SW480 (cell line): ENCODE measurements at regions not wholly inside any gene's neighbourhood (a gene's known extent, or its start where the extent isn't known, plus 50 kb on each side); places are given as distances from the start of the nearest gene placed in this dataset.
"Not testable (repeated sequence)": the region's sequence is repeated elsewhere in the genome, so short reads cannot be mapped to it uniquely, and the experiment has no call there.

Source experiments
- DNase-seq: peaks from one replicate; pipeline ENCODE4 v3.0.0-alpha.2; 2016; ENCODE audit warnings: low spot score

DNA sequence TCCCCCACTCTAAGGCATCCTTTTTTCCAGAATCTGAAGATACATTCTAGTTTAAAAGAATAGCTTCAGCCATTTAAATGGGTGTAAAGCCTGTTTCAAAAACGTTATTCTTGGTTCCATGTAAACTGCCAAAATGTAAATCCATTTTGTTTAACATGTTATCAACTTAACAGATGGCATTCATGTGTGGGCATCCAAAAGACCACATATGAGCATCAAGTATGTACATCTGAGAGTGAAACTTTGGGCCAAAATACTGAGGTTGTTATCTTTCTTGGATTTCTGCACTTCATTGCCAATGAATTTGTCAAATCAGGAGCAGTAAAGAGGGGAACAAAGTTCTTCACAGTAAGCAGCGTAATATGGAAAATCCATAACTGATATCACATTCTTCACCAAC lies 395.4 kb downstream of the ZNF804A start:
- DNase-seq: no peak

DNA sequence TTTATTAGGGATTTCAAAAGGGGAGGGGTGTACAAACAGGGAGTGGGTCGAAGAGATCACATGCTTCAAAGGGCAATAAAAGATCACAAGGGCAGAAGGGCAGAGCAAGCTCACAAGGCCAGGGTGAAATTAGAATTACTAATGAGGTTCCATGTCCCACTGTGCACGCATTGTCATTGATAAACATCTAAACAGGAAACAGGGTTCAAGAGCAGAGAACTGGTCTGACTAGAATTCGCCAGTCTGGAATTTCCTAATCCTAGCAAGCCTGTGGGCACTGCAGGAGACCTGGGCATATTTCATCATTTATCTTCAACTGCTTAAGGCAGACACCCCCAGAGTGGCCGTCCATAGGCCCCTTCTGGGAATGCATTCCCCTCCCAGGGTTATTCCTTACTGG lies 408.2 kb downstream of the ZNF804A start:
- DNase-seq: no peak

DNA sequence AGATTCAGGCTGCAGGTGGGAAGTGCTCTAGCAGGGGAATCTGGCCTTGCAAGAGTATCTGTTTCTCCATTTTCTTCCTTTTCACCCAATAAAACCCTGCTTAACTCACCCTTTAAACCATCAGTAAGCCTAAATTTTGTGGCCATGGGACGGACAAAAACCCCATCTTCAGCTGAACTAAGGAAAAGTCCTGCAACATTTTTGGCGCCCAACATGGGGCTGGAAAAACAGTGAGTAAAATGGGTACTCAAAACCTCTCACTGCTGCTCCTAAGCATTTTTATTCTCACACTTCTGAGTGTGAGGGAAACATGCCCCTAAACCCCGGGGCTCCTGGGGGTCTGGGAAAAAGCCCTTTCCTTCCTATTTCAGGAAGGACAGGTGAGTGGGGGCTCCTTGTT lies 414.3 kb downstream of the ZNF804A start:
- DNase-seq: no peak

DNA sequence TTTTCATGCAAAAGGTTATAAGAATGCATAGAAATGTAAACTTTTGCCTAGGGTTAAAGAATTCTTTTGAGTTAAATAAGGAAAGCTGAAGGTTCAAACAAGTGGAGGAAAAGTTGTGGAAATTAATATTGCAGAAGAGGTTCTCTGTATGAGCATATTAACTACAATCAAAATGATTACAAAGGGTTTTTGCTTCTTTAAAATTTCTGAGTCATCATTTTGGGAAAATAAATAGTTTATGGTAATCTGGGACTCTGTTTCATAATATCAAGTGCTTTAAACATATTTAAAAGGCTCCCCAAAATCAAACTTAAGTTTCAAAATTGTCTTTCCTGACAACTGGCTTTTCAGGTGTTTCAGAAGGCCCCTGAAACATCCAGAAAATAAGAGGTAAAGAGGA lies 415.7 kb downstream of the ZNF804A start:
- no peak for DNase-seq

DNA sequence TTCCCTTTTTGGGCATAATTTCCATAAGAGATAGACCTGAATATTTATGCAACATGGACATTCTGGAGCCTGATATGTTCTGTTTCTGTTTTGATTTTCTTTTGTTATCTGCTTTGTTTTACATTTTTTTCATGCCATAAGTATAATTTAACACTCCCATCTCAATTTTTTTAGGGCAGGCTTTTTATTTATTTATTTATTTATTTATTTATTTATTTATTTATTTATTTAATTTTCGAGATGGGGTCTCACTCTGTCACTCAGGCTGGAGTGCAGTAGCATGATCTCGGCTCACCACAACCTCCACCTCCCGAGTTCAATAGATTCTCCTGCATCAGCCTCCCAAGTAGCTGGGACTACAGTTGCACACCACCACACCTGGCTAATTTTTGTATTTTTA lies 427.6 kb downstream of the ZNF804A start:
- DNase-seq: not testable (repeated sequence)

DNA sequence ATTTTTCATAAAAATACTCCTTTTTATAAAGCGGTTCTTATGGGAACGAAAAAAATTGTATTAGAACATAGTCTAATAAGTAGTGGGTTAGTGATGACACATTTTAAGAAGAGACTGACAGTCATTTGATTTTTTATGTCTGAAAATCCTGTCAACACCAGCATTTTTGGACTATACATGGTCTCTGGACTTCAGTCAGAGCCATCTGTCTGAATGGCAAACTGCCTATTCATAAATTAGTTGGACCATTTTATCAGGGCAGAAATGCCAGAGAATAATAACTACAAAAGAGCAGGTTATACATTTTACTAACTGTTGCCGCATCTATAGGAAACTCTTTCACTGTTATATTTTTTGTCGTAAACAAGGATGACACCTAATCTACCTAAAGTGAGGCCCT lies 437.6 kb downstream of the ZNF804A start:
- DNase-seq: no peak

DNA sequence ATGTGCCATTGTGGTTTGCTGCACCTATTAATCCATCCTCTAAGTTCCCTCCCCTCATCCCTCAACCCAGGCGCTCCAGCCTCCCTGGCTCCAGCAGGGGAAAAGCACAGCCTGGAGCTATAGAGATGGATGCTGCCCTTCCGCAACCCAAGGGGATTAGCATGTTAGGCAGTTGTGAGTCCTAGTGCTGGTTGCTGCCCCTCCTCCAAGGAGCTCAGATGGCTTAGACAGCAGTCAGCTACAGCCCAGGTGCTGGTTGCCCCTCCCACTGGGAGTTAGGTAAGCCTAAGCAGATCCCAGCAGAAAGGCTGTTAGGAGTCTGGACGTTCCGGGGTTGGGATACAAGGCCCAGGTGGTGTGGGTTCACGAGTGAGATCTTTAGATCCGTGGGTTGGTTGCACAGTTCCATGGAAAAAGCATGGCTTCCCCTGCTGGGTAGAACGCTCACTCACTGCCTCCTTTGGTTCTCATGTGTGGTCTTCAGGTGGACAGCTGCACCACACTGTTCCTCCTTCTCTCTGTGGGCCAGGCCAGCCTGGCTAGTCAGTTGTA lies 446.1 kb downstream of the ZNF804A start:
- DNase-seq: no peak

DNA sequence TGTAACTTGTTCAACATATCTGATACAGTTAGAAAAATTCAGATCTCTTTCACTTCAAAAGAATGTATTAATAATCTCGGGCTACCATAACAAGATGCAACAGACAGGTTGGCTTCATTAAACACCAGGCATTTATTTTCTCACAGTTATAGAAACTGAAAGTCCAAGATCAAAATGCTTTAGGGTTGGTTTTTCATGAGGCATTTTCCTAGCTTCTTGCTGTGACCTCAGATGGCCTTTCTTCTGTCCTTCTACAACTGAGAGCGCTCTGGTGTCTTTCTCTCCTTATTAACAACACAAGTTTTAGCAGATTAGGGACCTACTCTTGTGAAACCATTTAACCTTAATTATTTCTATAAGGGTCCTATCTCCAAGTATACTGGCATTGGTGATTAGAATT lies 452.5 kb downstream of the ZNF804A start:
- DNase-seq: no peak

DNA sequence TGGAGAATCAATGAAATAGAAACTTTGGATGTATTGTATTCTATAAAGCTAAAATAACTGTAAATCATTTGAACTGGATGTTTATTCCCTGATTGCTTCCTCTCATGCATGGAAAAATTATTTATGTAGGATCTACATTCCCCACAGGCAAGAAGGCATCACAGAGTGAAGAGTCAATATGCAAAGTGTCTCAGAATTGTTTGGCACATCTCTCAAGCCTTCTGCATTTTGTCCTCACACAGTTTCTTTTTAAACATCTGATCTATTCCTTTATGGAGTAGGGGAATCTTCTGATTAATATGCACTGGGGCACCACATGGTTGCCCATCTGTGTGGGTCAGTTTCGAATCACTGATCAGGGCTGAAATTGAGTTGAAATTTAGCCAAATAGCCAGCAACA lies 465.4 kb downstream of the ZNF804A start:
- DNase-seq: no peak

DNA sequence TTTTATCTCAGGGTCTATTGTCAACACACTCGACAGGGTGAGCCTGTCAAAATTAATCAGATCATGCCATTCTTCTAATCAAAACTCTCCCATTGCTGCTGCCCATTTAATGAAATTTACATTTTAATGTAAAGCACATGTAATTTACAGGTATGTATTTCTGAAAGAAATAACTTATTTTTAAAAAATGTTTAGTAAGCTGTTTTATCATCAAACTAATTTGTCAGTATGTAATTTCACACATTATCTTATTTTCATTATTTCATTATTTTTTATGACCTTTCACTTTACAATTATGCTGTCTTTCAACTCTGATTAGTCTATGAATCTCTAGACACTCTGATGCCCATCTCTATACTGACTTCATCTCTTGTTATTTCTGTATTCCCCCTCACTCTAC lies 467.8 kb downstream of the ZNF804A start:
- DNase-seq: no peak

DNA sequence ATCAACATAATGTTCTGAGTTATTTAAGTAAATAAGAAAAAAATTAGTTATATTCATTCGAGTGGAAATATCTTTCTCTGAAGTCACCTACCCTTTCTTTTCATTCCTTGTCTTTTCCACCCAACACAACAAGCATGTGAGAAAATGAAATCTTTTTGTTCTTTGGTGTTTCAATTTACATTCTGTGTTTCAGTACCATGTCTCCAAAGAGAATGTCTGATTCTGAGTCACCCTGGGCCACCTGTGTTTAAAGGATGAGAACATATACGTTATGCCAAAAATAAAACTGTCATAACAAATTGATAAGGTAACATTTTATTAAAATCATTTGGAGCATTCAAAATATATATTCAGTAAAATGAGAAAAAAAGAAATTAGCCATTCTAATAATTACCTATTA lies 470.8 kb downstream of the ZNF804A start:
- DNase-seq: no peak

DNA sequence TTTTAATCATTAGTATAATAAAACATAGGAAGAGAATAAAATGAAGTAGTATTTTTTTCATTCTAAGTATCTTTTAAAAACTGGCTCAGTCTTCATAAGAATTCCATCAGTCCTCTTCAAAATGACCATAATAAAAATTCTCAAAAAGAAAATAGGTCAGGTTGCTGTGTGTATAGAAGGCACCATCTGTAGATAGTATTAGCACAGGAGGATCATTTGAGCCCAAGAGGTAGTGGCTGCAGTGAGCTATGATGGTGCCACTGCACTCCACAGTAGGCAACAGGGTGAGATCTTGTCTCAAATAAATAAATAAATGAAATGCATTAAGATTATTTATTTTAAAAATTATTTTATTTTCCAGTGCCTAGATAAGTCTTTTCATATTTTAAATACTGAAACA lies 475.8 kb downstream of the ZNF804A start:
- no peak for DNase-seq

DNA sequence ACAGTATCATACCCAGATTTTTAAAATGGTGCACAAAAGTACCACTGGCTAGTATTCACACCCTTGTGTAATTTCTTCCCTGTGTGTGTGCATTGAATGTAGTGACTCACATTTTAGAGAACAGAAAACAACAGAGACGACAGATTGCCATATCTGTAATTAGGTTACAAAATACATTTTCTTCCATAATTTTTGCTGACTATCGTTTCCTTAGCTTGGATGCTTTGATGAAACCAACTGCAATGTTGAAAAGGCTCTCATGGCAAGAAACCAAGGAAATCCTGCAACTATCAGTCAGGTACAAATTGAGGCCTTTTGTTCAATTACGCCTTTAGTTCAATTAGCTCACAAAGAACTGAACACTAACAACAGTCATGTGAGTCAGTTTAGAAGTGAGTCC lies 484.4 kb downstream of the ZNF804A start:
- no peak for DNase-seq

DNA sequence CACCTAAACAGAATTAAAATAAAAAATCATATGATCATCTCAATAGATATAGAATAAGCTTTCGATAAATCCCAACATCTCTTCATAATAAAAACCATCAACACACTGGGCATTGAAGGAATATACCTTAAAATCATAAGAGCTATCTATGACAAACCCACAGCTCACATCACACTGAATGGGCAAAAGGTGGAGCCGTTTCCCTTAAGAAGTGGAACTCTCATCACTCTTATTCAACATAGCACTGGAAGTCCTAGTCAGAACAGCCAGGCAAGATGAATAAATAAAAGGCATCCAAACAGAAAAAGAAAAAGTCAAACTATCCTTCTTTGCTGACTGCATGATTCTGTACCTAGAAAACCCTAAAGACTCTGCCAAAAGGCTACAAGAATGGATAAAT lies 510.3 kb downstream of the ZNF804A start:
- no peak for DNase-seq

DNA sequence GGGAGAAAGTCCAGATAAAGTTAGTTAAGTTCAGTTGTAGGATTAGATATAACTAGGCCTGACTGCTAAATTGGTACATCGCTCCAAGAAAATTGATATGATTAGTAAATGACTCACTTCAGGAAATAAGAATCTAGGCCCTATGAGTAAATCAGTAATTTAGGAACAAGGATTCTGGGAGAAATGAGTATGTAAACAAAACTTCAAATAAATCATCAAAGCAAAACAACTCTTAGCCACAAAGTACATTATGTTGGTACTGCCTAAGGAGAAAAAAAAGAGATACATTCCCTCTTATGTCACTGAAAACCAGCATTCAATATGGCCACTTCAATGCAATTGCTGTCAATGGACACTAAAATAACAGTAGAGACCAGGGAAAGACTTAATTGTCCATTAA lies 529.1 kb downstream of the ZNF804A start:
- no peak for DNase-seq

DNA sequence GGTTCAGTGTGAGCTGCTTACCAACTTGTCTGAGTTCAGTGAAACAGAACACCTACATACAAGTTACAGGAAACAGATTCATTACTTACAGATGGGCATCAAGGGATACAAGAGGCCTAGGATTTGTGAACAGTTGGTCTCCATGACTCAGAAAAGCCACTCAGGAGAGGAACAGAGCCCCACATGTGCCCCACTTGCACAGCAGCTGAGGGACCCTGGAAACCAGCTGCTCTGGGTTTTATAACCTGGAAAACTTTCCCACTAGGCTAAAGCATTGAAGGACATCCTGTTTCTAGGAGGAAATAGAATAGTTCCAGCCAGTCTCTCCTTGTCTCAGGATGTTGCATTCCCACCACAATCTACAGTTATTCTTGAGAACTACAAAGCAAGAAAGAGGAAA lies 530.0 kb downstream of the ZNF804A start:
- DNase-seq: no peak

DNA sequence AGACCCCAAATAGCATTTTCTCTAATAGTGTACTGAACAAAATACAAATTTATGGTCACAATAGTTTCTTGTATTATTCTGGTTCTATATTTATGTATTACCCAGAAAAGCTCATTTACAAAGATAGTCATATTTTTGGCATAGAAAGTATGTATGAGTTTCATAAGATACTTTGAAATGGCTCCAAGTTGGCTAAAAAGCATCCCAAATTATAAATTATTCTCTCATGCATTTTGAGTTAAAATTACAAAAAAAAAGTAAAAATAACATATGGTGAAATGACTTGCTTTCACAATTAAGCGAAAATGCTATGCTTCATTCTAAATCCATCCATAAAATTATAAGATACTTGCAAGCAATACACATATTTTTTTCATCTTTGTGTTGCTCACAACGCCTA lies 530.7 kb downstream of the ZNF804A start:
- no peak for DNase-seq

DNA sequence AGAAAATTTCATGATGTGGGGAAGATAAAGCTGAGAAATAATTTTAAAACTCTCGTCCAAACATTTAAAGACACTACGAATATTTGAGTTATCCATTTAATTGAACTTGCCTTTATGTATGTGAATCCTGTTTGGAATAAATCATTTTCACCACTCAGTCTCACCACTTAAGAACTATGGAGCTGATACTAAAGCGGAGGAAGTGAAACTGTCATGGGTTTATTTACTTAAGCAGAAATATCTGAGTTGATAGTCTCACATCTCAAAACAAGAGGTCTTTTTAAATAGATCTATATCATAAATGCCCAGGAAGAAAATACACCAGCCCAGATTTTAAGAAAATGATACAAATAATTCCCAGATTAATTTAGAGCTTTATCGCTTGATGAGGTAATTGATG lies 532.4 kb downstream of the ZNF804A start:
- no peak for DNase-seq

DNA sequence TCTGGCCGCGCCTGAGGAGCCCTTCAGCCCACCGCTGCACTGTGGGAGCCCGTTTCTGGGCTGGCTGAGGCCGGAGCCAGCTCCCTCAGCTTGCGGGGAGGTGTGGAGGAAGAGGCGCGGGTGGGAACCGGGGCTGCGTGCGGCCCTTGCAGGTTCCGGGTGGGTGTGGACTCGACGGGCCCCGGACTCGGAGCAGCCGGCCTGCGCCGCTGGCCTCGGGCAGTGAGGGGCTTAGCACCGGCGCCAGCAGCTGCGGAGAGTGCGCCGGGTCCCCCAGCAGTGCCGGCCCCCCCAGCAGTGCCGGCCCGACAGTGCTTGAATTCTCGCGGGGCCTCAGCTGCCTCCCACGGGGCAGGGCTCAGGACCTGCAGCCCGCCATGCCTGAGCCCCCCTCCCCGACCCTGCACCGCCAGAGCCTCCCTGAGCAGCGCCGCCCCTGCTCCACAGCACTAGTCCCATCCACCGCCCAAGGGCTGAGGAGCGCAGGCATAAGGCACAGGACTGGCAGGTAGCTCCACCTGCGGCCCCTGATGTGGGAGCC lies 534.2 kb downstream of the ZNF804A start:
- DNase-seq: no peak

DNA sequence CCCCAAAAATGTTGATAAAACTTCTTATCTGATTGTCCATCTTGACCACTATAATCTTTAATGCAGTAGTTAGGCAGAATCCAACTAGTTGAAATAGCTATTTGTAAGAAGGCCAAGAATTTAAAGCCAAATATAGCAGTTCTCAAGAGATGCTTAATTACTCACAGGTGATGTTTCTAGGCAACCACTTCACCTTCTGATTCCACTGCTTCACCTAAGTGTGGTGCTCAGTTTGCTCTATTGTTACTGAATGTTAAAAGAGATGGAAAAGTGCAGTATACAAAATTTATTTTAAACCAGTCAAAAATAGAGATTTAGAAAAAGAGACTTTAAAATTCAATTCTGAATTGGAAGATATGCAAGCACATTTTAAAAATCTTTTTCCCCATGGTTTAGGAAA lies 539.4 kb downstream of the ZNF804A start:
- no peak for DNase-seq

DNA sequence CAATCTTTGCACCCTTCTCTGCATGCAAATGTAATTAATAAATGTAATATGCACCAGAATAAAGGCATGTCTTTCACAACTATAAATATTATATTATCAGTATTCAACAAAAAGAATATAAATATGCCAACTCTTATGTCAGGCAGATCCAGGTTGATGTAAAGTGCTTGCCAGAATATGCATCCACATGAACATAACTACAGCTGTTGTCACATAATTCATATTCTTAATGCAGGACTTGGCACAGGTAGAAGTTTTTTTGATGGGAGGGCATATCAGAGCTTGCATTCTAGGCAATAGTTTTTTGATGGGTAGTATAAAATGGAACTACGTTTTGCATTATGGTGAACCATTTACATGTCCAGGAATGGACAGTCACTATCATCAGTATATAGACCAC lies 544.3 kb downstream of the ZNF804A start:
- DNase-seq: no peak

DNA sequence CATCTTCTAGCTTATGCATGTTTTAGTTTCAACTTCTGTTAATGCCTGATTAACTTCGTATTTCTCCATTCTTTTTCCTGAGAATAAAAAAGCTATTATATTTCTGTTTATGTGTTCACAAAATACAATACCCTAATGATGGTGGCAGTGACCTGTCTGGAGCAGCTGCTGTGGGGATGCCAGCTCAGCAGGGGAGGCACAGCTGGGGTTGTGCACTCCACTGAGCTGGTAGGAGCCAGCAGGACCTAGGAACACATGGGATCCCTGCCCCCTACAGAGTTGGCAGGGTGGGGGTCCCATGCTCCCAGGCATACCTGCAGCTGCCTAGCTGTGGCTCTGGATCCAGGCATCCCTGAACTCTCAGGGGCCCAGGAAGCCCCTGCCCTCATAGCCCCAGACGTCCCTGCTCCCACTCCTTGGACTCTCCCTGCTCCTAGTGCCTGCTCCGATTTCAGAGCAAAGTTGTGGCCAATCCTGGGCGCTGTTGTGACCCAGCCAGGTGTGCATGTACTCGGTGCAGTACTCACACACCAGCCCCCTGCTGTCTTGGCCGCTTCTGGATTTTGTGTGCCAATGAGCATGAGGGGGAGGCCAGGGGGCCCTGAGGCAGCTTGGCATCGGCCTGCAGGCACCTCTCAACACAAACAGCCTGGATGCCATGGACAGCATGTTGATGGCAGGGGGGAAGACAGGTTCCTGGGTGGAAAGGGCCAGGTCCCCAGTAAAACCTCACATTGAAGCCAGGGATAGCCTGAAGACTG lies 546.0 kb downstream of the ZNF804A start:
- no peak for DNase-seq

DNA sequence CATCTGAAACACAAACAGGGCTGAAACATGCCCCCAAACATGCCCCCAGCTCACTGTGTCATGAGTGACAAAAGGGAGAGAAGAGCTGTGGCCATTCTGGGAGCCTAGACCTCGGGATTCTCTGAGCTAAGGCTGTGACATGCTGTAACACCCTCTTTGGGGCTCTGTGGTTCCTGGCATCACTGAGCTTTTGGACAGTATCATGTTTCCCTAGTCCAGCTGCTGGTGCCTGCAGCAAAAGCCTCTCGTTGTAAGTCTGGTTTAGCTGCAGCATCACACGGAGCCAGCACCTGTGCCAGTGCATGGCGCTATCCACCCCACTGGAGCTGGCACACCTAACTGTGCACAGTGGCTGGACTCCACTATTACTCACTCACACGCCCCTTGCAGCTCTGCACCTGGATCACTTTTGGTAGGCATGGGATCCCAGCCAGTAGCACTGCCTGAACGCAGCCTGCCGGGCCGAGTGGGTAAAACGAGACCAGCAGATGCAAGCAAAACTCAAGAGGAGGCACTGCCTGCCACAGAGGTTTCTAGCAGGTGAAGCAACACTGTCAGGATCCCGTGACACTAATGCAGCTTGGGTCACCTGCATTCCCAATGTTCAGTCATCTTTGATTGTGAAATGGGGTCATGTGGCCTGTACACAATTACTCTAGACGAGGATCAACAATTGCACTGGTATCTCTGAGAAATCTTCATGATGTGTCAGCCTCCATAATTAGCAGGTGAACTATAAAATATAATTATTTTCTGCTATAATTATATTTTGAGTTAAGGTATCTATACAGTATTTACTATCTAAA lies 547.2 kb downstream of the ZNF804A start:
- no peak for DNase-seq
